ENCODE measurements at regions not wholly inside any gene's neighbourhood (a gene's known extent, or its start where the extent isn't known, plus 50 kb on each side); places are given as distances from the start of the nearest gene placed in this dataset.

DNA sequence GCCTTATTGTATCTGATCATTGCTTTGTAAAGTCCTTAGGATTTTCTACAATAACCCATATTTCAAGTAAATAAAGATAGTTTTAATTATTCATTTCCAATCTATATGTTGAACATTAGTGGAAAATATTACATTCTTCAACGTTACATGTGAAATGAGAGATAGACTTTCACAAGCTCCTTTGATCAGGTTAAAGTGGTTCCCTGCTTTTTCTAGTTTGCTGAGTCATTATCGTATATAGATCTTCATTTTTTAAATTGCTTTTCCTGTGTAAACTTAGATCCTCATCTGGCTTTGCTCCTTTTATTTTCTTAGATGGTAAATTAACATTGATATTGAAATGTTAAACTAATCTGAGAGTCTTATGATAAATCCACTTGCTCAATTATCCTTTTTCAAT, 599.0 kb downstream of the TRAM1L1 start:
- TF ChIP-seq, protein P1, sequence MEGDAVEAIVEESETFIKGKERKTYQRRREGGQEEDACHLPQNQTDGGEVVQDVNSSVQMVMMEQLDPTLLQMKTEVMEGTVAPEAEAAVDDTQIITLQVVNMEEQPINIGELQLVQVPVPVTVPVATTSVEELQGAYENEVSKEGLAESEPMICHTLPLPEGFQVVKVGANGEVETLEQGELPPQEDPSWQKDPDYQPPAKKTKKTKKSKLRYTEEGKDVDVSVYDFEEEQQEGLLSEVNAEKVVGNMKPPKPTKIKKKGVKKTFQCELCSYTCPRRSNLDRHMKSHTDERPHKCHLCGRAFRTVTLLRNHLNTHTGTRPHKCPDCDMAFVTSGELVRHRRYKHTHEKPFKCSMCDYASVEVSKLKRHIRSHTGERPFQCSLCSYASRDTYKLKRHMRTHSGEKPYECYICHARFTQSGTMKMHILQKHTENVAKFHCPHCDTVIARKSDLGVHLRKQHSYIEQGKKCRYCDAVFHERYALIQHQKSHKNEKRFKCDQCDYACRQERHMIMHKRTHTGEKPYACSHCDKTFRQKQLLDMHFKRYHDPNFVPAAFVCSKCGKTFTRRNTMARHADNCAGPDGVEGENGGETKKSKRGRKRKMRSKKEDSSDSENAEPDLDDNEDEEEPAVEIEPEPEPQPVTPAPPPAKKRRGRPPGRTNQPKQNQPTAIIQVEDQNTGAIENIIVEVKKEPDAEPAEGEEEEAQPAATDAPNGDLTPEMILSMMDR (IDR thresholded peaks at IDR 0.05): no peak
- no peak for TF ChIP-seq POLR2A (IDR thresholded peaks at IDR 0.05)

All from heart left ventricle (tissue), 13 donors.